Bone marrow (tissue), 2 donors: ENCODE measurements at regions not wholly inside any gene's neighbourhood (a gene's known extent, or its start where the extent isn't known, plus 50 kb on each side); places are given as distances from the start of the nearest gene placed in this dataset.
"Not testable (repeated sequence)": the region's sequence is repeated elsewhere in the genome, so short reads cannot be mapped to it uniquely, and the experiment has no call there.

Experiments used
- DNase-seq, 2 donors: peaks; one replicate each; lab custom pipeline; 2025; lab: John Stamatoyannopoulos, UW

DNA sequence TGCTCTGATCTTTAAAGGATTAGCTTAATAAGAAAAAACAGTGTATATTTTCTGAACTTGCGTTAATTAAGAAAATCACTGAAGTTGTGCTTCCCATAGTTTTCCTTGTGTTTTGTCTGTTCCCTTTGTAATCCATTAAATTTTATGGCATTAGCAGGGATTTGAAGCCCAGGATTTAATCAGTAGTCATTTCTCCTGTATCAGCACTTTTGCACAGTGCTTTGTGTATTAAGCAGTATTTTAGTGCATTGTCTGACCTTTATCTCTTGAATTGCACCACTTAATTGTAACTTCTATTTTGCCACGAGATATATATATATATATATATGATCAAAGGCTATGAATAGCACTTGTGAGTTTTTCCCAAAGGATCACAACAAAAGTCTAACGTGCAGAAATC, 133.7 kb downstream of the S1PR1 start:
- no peak for DNase-seq

DNA sequence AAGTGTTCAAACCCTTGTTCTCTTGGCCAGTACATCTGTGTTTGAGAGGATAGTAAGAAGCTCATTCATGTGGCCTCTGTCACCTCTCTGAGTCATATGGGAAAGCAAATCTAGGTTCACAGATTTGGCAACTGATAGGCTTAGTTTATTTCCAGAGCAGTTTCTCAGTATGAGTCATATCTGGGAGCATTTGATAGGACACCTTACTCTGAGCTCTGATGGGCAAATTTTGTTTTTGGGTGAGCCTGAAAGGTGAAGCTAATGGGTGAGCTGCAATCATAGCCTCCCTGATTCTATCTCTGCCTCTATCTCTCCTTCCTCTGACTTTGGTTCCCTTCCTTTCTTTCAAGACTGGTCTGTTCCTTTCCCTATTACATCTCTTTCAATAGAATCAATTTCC, 134.4 kb downstream of the S1PR1 start:
- no peak for DNase-seq

DNA sequence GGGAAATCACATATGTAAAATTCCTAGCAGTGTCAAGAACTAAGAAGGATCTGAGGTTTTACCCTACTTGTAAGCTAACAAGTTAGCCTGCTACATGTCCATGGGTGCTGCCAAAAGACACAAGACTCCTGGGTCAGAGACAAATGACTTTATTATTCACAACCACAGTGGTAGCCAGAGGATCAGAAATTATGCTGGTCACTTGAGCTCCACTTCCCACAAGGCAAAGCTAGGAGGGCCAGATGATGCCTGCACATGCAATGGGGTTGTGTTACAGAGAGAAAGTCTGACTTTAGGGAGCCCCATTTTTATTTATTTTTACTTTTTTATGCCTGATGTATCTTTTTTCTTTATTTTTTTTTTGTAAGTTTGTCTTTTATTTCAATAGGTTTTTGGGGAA, 136.8 kb downstream of the S1PR1 start:
- no peak for DNase-seq

DNA sequence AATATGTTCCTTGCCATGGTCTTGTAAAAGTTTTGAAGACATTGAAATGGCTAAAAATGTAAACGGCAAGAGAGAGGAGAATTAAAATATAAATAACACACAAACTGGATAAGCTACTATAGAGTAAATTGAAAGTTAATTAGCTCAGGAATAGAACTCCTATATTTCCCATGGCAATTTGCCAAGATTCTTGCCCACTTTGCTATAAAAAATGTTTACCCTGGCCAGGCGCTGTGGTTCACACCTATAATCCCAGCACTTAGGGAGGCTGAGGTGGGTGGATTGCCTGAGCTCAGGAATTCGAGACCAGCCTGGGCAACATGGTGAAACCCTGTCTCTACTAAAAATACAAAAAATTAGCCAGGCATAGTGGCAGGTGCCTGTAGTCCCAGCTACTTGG, 138.6 kb downstream of the S1PR1 start:
- DNase-seq: not testable (repeated sequence)

DNA sequence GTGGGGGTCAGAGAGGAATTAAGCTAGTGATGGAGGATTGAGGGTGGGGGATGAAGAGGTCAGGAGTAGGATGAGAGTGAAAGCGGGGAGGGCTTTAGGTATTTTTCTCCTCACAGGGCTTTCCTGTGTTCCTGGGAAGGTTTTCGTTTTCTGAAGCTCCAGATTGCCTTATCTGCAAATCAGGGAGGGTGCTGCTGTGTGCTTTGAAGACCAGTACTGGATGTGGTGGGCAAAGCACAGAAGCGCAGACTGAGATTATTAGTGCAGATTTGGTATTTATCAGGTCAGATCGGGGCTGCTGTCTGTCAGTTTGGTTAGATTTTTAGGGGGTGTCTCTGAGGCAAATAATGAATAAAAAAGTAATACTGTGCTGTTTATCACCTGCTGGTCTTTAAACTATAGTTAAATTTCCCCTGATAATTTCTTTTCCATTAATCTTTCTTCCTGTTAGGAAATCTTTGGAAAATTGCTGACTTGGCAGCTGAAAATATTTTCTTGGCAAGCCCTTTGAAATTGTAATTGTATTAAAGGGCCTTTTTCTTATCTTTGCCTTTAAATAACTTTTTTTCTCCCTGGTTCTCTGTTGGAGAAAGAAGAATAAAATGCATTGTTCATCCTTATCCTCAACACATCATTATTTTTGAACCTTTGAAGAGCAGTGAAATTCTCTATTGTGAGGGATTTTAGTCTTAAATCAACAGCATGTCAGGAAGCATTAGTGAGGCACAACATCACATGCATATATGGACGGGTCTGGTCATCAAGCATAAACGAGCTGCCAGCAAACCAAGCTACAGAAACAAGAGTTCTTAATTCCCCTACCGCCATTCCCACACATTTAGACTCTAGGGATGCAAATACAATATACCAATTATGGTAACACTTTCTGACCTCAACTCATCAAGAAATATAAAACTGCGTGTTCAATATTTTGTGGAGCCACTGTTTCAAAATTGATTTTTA, 139.6 kb downstream of the S1PR1 start:
- DNase-seq: no peak

DNA sequence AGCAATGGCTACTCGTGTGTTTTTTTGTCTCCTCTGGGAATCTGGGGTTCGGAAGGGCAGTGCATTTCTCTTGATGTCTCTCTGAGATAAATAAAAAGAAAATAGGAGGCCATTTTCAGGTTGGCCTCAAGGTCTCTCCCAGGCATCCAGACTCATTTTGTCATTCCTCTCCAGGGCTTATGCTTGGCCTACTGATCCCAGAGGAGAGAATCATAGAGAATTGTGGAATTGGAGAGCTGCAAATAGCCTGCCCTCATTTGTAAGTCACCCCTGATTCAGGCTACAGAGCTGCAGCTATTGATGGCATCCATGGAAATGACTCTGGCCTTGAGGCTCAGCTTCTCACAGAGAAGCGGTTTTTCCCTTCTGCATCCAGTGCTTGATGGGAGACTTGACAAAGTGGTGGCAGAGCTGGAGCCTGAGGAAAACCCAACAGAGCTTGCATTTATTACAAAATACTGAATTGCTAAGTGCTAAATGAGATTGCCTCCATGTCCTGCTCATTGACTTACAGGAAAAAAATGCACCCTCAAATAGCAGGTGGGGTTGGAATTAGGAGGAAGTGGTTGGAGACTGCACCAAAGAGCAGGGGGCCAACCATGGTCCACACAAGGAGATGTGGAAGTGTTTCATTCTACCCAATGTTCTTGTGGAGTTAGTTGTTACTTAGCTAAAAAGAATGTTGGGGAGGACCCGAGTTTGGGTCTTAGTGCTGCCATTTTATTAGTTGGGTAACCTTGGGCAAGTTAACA, 140.4 kb downstream of the S1PR1 start:
- DNase-seq: no peak

DNA sequence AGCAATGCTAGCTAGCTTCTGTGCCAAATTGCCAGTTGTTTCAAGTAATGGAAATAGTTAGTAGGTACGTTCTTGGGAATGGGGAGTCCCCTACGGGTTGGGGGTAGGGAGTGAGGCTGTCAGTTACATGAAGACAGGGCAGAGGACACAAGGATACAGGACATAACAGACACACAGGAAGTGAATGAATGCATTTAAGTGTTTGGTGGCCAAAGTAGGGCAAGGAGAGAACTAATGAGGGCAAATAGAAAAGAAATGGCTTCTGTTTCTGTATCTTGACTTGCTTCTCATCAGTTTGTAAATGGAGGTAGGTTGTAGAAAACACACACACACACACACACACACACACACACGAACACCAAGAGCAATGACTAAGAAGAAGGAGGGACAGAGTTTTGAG, 142.2 kb downstream of the S1PR1 start:
- DNase-seq: no peak

DNA sequence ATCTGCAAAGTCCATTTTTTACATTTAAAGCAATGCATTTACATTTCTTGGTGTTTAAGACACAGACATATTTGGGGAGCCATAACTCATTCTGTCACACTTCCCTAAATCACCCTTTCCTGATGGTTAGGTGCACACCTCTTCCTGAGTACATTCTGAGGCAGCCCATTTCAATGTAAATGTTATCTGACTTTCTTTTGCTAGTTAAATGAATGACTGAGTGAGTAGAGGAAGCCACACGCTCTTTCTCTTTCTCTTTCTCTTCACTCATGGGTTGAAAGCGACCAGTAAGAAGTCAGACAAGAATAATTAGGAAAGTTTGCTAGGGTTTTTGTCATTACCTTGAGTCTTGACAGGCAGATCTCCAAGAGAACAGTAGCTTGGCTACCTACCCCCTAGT, 143.1 kb downstream of the S1PR1 start:
- DNase-seq: peak in 1 of 2 donors; percentile 76

DNA sequence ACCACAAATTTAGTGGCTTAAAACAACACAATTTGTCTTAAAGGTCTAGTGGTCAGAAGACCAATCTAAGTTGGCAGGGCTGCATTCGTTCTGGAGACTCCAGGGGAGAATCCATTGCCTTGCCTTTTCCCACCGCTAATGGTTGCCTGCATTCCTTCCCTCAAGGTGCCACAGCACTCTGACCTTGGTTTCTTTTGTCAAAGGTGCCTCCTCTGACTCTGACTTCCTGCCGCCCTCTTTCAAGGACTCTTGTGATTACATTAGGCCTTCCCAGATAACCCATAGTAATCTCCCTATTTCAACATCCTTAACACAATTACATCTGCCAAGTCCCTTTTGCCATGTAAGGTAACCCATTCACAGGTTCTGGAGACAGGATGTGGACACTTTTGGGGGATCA, 145.3 kb downstream of the S1PR1 start:
- no peak for DNase-seq

DNA sequence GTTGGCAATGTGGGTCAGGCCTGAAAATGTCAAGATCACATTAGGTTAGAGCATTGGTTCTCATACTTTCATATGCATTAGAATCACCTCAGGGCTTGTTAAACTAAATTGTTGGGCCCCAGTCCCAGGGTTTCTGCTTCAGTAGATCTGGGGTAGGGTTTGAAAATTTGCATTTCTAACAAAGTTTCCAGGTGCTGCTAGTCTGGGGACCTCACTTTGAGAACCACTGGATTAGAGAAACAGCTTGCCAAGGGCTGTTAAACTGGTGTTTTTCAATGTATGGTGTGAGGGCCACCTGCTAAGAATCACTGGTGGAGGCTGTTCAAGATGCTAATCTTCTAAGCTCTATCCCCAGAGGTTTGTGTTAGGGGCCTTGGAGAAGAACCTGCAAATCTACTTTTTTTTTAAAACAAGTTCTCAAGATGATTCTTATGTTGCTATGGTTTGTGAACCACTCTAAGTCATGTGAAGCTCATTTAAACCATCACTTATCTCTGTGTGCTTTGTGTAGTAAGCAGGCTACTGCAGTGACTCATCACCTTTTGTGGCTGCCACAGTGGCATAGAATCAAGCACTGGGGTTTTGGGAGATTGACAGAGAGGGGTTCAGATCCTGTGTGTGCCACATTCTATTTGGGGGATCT, 152.2 kb downstream of the S1PR1 start:
- DNase-seq: no peak

DNA sequence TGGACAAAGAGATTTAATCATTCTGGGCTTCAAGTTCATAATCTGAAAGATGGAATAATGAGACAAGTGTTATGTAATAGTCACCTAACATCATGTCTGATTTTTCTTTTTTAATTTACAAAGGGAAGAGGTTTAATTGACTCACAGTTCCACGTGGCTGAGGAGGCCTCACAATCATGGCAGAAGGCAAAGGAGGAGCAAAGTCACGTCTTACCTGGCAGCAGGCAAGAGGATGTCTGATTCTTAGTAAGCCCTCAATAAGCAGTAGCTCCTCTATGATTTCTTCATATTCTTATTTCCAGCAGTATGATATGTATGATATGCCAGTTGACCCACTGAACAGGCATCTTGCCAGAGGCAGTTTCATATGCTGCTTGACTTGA, 152.7 kb downstream of the S1PR1 start:
- DNase-seq: no peak

DNA sequence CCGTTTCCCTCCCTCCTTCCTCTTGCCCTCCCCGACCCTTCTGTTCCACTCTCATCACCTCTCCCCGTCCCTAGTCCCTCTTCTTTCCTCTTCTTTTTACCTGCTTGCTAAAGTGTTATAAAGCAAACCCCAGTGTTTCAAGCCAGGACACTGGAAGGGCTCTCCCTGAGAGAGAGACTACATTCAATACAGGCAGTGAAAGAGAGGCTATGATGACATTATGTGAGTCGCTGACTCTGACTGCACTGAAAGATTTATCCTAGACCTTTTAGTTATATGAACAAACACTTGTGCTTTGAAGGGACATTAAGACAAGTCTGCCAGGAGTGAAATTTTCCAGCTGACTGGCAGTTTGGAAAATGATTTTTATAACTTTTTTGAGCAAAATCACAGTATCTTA, 155.7 kb downstream of the S1PR1 start:
- no peak for DNase-seq

DNA sequence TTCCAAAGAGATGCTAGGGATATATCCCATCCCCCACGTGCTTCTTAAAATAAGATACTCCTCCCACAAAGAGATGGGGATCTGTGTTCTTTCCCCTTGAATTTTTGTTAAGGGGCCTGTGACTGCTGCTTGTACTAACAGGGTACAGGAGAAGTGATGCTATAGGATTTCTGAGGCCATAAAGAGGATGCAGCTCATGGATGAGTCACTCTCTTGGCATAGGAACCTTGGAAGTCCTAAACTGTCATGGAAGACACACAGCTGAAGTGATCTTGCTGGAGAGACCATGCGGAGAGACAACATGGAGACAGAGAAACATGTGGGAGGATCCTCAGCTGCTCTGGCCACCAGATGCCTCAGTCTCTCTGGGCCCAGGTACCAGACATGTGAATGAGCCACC, 157.2 kb downstream of the S1PR1 start:
- DNase-seq: no peak

DNA sequence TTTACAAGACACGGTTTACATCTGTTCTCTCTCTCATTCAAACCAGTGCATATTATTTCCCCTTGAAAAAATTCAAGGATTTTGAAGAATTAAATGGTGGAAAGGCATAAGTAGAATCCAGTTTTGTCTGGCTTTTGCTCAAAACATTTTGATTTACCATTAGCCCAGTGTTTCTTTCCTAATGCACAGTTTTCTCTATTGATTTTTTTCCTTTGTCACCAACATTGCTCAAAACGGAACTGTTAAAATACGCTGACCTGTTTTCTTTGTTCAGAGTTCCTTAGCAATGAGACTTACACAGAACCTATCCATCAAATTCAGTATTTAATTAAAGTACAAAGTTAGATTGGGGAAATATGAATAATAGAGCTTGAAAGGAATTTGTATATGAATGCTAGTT, 162.4 kb downstream of the S1PR1 start:
- DNase-seq: no peak

DNA sequence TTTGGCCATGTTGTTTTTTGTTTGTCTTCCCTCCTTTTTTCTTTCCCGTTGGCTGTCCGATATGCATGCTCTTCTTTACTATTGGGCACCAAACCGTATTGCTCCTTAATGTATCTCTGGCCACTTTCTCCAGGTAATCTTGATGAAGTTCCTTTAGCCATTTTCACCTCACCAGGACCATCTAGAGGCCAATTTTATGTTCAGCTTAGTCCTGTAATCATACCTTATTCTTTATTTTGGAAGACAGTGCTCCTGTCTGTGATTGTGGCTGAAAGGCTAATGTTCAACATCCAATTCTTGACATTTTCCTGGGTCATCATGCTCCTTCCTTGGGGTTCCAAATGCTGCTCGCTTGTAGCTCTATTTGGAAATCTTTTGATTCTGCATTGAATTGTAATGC, 169.5 kb downstream of the S1PR1 start:
- no peak for DNase-seq

DNA sequence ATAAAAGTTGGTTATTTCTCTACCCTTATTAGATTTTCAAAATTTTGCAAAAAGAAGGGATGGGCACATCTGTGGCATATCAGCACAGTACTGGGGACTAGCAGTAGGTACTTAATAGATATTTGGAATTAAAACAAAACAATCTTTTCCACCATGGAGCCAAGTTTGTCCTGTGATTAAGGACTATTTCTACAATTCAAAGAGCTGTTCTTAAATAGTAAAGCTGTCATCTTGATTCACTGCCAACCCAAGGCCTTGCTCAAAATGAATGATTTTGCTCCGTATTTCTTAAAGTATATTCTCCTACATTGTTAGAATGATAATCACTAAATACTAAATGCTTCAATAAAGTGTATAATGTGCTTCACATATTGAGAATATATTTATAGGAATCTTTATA, 169.9 kb downstream of the S1PR1 start:
- DNase-seq: no peak

DNA sequence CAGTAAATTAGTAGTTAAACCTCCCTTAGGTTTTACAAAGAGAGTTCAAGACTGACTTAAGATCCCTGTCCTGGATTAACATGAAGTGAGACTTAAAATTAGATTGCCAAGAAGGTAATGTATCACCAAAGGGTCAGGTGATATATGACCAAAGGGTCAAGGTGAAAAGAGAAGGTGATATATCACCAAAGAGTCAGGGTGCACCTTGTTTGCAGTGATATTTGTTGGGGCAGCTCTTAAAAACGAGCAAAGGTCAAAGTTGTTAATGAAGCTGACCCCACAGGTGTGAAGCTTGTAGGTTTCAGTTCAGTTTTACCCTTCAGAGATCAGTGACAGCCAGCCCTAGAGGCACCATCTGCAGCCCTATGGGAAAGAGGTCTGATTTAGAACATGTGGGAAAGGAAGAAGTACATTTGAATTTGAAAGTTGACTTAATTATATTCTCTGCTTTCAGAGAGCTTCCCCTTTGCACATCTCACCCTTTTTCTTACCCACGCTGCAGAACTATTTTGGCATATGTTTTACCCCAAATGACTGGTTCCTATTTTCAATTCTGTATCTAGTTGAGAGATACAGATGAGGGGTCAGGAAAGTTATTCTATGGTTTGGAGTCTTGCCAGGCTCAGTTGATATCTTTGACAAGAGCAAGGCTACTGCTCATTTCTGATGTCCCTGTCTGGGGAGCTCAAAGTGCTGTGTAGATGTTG, 170.8 kb downstream of the S1PR1 start:
- no peak for DNase-seq

DNA sequence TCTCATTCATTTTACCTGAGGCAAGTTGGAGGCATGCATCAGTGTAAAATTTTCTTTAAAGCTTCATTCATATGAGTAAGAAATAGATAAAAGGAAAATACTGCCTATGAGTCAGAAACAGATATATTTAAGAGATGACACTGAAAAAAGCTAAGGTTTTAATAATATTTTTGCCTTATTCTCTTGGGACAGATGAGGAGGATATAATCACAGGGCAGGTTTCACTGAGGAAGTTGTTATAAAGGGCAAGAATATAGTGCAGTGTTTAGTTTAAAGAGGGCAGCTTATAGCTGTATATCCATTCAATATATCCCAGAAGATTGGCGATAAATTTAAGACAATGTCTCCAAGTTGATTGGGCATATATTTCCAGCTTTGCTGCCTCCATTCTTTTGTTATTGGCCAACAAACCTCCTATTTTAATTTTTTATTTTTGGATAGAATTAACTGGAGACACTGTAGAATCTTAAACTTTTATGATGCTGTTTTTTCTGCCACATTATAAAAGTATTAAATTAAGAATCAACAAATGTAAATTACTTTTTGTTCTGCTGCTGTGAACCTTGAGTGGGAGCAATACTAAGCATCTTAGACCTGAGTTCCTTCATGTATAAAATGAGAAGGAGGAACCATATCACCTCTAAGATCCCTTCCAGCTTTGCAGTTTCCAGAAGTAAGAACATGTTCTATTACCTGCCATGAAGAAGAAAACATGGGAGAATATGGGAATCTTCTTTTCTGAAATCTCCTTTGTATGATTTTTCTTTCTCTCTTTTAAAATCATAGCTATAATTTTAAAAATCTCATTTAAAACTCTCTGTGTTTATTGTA, 171.6 kb downstream of the S1PR1 start:
- DNase-seq: no peak

DNA sequence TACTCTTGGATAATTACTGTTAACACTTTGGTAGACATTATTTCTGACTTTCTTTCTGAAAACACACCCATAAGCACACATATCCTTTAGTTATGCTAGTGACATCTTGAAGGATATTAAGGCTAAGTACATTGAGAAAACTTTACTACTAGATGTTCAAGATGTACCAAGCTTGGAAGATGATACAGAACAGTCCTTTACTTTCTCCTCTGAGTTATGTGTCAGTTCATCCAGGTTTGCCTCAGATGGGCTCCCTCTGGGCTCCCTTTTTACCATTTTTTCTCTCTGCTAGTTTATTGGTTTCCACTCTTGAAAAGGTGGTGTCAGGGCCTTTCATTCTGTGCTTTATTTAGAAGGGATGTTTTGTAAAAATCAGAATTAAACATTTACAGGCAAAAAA, 172.3 kb downstream of the S1PR1 start:
- no peak for DNase-seq

DNA sequence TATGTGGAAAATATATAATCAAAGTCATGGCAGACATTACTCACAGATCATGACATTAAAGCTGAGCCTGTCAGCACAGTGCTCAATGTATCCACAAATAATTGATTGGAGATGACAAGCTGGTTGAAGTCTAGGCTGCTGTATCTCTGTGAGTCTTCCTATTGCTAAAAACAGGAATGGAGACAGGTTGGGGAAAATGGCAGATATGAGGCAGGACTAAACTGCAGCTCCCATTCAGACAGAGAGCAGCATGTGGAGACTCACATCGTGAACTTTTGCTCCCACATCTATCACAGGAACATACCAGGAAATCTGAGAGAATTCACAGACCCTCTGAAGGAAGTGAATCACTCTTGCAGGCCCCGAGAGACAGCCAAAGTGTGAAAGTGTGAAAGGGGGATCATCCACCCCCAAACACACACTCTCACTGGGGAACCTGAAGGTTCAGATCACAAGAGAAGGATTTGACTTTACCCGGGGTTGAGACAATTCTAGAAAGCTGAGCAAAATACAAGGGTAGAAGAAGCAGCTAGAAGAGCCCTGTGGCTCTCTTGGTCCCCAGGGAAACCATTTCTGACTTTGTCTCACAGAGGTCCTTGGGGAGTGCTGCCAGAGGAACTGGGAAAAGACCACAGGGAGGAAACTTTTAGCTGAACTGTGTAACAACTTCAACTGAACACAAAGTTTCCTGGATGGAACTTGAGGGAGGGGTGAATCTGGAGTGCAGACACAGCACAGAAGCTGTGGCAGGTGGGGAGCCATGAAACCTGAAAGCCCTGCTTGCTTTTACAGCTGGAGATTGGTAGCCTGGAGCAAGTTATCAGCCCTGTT, 173.4 kb downstream of the S1PR1 start:
- no peak for DNase-seq
